Esophagus squamous epithelium (tissue), 4 donors: ENCODE measurements at regions not wholly inside any gene's neighbourhood (a gene's known extent, or its start where the extent isn't known, plus 50 kb on each side); places are given as distances from the start of the nearest gene placed in this dataset.

Experiments
- CTCF ChIP-seq, 6 experiments: fragments of 450-650 bp in 4 of 6; fragments of 200-600 bp in 2 of 6; sonication (generic) in 2 of 6; IDR thresholded peaks; one replicate each; pipeline ENCODE4 v1.5.1; 2016 to 2019; ENCODE audit warnings: antibody characterized with exemption in 6 of 6, mild to moderate bottlenecking in 4 of 6, moderate library complexity in 4 of 6
- POLR2A ChIP-seq, 4 donors: fragments of 450-650 bp; IDR thresholded peaks; one replicate each; pipeline ENCODE4 v1.6.1; 2017; ENCODE audit warnings: antibody characterized with exemption in 4 of 4, mild to moderate bottlenecking in 4 of 4, moderate library complexity in 3 of 4

- no peak for TF ChIP-seq CTCF (IDR thresholded peaks at IDR 0.05)
- no peak for TF ChIP-seq POLR2A (IDR thresholded peaks at IDR 0.05)
These were observed 82.4 kb upstream of the ACSL3 start for GRCh38 chr2:222778400-222778799.
